HG03575 (cell line): ENCODE measurements at regions not wholly inside any gene's neighbourhood (a gene's known extent, or its start where the extent isn't known, plus 50 kb on each side); places are given as distances from the start of the nearest gene placed in this dataset.
"Not testable (repeated sequence)": the region's sequence is repeated elsewhere in the genome, so short reads cannot be mapped to it uniquely, and the experiment has no call there.

Experiments
- ATAC-seq: cut with Tn5 transposase; IDR thresholded peaks from one replicate; pipeline ENCODE4 v1.9.1; 2021; ENCODE audit not compliant: unreplicated experiment, insufficient number of reproducible peaks, low FRiP score; ENCODE audit errors: extremely low read depth

DNA sequence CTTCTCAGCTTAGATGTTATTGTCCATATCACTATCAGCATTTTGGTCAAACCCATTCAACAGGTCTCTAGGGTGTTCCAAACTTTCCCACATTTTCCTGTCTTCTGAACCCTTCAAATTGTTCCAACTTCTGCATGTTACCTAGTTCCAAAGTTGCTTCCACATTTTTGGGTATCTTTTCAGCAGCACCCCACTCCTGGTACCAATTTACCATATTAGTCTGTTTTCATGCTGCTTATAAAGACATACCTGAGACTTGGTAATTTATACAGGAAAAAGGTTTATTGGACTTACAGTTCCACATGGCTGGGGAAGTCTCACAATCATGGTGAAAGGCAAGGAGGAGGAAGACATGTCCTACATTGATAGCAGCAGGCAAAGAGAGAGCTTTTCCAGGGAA, 1187.6 kb downstream of the MRPL39 start:
- ATAC-seq, result not testable (repeated sequence)

DNA sequence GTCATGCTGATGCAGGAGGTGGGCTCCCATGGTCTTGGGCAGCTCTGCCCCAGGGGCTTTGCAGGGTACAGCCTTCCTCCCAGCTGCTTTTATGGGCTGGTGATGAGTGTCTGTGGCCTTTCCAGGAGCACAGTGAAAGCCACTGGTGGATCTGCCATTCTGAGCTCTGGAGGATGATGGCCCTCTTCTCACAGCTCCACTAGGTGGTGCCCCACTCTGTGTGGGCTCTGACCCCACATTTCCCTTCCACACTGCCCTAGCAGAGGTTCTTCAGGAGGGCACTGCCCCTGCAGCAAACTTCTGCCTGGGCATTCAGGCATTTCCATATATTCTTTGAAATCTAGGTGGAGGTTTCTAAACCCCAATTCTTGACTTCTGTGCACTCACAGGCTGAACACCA, 1188.6 kb downstream of the MRPL39 start:
- ATAC-seq, result no peak

DNA sequence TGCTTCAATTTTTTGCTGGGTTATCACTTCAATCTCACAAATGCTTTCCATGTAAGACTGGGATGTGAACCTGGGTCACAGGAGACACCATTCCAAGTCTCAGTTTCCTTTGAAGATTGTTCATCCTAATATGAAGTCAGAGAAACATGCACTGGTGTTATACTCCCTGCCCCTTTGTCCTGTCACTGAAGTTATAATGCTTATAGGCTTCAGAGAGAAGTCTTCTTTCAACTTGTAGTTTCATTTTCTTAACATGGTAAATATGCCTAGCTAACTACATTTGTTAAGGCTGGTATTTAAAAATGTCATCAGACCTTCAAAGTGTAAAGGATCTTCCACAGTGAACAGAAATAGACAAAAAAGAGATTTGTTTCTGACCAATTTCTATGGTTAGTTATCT, 1195.9 kb downstream of the MRPL39 start:
- no peak for ATAC-seq

DNA sequence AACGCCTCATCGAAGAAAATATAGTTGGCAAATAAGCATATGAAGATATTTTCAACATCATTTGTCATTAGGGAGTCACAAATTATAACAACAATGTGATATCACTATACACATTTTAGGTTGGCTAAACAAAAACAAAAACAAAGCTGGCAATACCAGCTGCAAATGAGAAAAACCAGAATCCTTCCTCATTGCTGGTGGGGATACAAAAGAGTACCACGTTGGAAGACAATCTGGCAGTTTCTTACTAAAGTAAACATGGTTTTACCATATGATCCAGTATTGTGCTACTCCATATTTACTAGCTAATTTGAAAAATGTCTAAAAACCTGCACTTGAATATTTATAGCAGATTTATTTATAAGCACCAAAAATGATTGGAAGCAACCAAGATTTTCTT, 1204.1 kb downstream of the MRPL39 start:
- no peak for ATAC-seq

DNA sequence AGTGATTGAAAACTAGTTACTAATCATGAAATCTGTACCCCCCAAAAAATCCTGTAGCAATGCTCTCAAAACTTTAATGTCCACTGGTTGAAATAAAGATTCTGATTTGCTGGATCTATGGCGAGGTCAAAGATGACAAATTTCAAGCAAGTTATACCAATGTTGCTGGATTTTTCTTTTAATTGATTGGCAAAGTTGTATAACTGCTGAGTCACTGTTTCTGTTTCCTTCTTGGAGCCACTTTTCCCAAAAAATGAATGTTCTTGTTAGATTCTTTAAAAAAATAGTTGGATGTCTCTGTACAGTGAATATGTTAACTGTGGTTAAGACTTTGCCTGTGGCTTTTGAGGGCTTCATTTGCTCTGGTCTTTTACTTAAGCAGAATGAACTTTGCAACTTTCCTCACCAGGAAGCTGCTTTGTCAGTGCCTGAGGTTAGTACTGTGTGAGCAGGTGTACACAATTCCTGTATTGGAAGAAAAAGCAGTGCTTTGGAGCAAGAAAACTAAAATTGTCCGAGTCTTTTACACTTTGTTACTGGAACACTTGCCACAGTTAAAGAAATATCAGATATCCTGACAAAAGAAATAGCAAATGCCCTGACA, 1211.9 kb downstream of the MRPL39 start:
- ATAC-seq, result no peak

DNA sequence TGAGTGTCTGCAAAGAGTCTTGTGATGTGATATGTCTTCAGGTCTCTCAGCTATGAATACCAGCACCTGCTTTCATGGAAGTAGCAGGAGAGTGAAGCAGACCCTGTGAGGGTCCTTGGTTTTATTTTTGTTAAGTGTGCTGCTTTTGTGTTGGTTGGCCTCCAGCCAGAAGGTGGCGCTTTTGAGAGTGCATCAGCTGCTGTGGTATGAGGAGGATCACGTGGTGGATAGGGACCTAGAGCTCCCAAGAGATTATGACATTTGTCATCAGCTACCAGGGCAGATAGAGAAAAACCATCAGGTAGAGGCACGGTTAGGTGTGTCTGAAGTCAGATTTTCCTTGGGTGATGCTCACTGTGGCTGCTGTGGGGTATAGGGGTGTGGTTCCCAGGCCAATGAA, 1232.1 kb downstream of the MRPL39 start:
- ATAC-seq, result no peak

DNA sequence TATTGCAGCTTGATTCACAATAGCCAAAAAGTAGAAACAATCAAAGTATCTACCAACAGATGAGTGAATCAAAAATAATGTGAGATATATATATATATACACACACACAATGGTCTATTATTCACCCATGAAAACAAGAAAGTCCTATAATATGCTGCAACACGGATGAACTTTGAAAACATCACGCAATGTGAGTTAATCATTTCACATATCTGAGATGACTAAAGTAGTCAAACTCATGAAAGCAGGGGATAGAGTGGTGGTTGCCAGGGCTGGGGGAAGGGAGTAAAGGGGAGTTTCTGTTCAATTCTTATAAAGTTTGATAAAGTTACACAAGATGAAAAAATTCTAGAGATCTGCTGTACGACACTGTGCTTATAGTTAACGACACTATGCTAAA, 1234.8 kb downstream of the MRPL39 start:
- ATAC-seq, result no peak

DNA sequence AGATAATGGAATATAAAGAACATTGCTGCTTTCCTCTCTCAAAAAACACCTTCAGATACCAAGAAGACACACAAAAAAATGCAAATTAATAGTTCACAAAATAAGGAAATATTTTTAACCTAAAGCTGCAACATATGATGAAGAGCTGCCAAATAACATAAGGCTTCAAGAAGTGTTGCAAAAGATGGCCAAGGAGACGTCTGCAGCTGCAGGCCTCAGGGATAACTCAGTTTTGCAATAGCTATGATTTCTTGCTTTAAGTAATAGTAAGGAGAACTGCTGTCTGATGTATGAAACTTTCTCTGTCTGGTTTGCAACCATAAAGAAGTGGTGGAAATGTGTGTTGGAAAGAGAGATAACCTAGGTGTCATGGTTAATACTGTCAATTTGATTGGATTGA, 1237.5 kb downstream of the MRPL39 start:
- no peak for ATAC-seq

DNA sequence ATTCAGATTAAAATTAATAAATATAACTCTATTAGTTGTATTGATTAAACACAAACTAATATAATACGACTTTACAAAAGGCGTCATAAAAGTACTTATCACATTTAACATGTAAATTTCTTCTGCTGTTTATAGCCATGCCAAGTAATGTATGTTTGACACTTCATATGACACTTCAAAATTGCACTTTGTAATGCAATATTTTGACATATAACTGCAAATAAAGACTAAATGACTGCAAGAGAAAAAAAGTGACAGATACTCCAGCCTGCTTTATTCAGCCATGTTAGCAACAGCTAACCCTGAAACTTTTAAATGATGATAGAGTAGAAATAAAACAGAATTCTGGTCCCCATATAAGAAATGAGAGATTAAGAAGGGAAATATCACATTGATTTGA, 1238.0 kb downstream of the MRPL39 start:
- no peak for ATAC-seq

DNA sequence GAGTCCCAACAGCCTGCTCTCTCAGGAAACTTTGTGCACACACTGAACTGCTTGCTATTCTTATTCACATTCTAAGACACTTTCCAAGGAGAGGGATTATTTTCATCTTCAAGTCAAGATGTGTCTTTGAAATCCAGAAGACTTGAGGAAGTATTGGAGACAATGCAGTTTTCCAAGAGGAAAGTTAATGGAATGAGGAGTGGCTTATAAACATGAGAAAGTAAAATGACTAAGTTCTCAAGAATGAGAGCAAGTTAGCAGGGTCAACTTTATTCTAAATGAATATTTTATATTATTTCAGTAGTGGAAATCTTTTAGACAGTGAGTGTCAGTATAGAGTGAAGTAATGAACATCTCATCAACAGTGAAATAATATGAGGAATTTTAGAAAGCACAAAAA, 1239.3 kb downstream of the MRPL39 start:
- ATAC-seq, result no peak

DNA sequence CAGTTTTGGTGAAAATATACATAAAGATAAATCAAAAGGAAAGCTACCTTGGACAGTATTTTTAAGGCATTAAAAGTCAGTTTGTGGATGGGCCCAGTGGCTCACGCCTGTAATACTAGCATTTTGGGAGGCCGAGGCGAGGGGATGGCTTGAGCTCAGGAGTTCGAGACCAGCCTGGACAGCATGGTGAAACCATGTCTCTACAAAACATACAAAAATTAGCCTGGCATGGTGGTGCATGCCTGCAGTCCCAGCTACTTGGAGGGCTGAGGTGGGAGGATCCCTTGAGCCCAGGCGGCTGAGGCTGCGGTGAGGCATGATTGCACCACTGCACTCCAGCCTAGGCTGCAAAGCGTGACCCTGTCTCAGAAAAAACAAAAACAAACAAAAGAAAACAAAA, 1253.8 kb downstream of the MRPL39 start:
- no peak for ATAC-seq

DNA sequence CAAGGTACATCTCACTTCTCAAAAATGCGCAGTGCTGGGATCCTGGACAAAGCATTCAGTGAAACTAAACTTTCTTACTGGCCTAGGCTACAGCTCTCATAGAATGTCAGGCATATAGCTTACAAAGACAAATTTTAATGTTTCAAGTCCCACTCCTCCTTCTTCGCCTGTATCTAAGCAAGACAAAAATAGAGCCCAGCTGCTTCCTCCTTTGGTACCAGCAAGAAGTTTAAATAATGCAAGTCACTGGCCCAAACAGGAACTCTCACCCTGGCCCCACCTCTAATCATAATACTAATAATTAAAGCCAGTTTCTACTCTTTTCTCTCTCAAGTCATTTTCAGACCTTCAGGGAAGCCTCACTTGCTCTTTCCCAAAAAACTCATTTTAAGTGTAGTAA, 1267.9 kb downstream of the MRPL39 start:
- ATAC-seq, result no peak

DNA sequence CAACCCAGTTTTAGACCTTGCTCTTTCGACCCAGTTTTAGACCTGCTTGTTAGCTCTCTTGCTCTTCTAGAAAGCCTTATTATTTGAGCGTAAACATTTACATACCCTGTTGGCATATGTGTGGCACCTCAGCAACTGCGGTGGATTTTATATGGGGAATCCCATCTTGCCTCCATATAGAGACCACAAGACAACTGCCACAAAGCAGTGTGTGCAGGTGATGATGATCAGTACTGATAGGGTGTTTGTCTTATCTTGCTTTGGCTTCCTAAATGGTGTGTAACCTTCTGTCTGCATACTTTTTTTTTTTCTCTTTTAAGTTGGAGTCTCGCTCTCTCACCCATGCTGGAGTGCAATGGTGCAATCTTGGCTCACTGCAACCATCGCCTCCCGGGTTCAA, 1270.8 kb downstream of the MRPL39 start:
- no peak for ATAC-seq

DNA sequence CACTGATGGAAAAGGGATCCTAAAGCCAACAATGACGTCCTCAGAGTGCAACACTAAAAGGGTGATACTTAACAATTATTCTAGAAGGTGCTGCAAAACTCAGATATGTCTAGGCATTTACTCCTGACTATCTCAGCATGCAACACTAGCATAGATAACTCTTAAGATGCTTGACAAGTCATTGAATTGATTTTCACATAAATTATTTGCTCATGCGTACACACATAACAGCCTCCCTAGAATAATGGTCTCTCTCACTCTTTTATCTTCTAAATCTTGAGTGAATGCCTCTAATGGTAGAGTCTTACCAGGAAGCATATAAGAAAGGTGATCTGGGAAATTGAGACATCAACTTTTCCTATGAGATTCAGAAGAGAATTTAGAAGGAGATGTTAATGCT, 1283.7 kb downstream of the MRPL39 start:
- ATAC-seq, result no peak

DNA sequence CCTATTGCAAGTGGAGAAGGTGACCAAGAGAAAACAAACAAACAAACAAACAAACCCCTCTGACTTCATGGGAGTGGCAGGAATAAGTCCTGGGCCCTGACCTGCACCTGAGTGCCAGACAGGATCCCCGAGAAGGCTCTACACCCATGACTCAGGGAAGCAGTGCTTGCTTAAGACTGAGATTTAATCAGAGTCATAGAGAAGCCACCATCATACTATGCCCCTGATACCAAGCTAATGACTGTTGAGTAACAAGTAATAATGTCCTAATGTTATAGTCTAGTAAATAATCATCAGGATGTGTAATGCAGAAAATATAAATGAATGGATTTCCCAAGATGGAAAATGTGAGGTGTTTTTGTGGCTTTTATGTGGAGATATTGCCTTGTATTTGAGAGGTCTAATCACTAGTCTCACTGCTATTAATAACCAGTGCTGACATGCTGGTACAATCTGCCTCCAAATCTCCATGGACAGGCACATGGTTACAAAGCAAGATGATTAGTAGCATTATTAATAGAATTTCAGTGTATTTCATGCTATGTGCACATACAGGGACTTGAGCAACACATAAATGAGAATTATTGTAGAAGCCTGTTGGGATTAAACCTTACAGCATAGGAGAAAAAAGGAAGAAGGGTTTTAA, 1290.9 kb downstream of the MRPL39 start:
- ATAC-seq, result no peak

DNA sequence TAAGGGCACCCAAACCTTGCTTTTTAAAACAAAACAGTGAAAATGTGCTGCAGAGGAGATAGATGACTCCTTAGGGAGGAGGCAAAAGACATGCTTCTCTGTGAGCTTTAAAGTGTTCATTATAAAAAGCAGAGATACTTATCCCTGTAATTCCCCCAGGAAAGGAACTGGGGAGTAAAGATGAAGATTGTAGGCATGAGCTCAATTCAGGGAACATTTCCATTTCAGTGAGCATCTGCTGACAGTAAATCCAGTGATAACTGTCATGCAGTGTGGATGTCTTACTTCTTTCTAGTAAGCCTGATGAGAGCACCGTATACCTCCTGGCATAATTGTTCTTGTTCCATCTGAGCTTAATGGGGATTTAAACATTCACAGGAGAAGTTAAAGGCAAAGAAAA, 1296.5 kb downstream of the MRPL39 start:
- ATAC-seq, result no peak

DNA sequence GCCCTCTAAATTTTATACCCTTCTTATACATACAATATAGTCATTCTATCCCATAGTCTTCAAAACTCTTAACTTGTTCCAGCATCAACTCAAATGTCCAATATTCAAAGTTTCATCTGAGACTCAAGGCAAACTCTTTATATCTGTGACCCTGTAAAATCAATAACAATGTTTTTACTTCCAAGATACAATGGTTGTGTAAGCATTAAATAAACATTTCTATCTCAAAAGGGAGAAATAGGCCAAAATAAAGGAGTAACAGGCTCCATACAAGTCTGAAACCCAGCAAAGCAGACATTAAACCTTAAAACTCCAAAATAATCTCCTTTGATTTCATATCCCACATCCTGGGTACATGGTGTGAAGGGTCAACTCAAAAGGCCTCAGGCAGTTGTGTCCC, 1299.1 kb downstream of the MRPL39 start:
- ATAC-seq, result no peak

DNA sequence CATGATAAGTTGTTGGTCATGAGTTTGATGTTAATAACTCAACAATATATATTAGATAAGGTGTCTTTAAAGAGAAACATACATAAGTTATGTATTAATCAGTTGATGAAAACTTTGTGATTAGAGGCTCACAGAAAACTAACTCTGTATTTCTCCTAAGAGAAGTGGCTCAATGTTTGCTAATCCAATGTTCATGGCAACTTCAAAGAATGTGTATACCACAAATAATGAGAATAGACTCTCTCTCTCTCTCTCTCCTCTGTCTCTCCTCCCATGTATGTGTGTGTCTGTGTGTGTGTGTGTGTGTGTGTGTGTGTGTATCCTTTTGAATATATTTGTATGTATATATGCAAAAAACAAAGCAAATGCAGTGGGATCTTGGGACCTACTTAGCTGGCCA, 1304.9 kb downstream of the MRPL39 start:
- ATAC-seq, result no peak

DNA sequence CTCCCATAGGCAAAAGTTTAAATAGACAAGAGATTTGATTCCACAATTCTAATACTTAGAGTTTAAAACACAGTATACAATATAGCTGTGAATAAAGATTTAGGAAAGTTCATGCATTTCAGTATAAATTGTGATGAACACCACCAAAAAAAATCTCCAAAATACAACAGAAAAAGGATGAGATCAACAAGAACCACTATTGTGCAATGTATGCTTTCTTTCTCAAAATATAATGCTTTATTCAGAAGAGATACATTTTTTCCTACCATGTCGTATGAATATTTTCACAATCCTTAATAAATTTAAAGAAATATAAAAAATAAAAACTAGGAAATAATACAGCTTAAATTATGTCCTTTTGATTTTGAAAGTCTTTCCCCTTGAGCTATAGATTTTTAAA, 1309.2 kb downstream of the MRPL39 start:
- ATAC-seq, result no peak

DNA sequence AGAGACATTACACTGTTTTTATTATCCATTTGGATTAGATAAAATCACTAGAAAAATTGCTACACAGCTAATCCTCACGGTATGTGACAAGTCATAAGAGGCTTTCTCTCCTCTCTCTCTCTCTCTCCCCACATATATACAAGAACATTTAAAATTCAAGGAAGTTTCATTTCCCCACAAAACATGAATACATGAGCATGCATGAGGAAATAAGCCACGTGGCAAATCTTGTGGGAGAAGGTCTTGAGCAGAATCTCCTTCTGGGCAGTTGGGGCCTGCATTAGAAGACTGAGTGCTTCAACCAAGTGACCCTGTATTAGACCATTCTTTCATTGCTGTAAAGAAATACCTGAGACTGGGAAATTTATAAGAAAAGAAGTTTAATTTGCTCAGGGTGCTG, 1313.1 kb downstream of the MRPL39 start:
- ATAC-seq, result no peak

DNA sequence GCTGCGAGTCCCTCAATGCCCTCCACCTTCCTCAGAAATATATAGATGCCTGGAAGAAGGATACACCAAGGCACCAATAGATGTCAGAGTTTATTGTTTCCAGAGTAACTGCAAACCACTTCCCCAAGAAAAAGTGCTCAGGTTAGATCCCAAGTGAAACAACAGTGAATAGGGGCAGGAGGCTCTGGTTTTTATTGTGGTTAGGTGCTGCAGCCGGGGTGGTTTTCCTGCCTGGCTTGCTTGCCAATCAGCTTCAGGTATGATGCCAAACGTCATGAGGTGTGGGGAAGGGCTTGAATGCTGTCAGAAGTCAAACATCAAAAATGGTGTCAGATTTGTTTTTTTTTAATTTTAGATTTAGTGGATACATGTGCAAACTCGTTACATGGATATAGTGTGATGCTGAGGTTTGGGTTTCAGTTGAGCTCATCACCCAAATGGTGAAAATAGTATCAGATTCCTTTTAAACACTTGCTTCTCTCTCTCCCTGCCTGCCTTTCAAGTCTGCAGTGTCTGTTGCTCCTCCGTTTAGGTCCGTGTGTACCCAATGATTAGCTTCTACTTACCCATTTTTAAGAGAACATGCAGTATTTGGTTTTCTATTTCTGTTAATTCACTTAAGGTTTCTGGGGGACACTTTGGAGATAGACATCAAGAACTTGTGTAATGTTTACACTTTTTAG, 1317.0 kb downstream of the MRPL39 start:
- ATAC-seq, result no peak
